Stimulated activated CD4-positive, alpha-beta T cell treated with anti-CD3 and anti-CD28 coated beads, TNF-alpha, amount 100 ng/mL, for 48 hours (primary cell): ENCODE measurements at regions not wholly inside any gene's neighbourhood (a gene's known extent, or its start where the extent isn't known, plus 50 kb on each side); places are given as distances from the start of the nearest gene placed in this dataset.
A peak's percentile ranks its signal among the peaks of the same experiment; 100 is the strongest.

Experiments used
- DNase-seq, 3 donors: peaks; one replicate each; pipeline ENCODE4 v3.0.0-alpha.2; 2020; ENCODE audit warnings: low read depth in 3 of 3

DNA sequence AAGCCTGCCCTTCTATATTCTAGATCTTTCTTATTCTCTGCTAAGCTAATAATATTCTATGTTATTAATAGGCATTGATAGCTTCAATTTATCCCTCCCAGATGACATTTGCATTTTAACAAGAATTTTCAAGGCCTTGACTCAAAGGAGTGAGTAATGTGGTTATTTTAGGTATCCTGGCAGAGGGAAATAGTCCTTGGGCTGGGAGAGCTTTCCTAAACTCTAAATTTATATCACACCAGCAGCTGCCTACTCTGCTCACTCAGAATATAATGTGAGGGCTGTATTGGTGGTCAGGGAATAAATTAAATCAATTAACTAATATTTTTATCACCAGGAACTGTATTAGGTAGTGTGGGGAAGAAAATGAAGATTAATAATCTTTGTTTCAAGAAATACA is 74.8 kb upstream of the ADAM23 start:
- DNase-seq: no peak

DNA sequence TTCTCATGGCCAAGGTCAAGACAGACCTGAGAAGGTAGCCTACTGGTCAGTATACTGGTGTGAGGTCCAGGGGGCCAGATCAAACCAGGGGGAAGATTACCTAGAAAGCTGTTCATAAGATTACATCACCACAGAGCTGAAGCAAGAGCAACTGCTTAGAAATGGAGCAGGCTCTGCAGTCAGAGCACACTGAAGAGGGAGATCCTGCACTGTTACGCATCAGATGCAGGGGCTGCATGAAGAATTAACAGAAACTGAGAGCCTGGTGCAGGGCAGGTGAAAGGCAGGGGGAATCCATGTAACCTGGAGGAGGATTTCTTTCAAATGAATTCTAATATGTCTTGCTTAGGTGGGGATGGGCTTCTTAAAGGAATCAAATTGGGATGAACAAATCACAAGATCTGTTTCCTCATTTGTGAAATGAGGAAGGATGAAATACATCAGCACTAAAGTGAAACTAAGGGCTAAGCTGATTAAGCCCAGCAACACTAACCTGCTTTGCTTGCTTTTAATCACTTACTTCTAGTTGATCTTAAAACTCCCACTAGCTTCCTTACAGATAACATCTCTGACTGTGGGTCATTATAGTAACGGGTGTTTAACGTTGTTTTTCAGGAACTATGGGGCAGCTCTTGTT is 74.3 kb upstream of the ADAM23 start:
- no peak for DNase-seq

DNA sequence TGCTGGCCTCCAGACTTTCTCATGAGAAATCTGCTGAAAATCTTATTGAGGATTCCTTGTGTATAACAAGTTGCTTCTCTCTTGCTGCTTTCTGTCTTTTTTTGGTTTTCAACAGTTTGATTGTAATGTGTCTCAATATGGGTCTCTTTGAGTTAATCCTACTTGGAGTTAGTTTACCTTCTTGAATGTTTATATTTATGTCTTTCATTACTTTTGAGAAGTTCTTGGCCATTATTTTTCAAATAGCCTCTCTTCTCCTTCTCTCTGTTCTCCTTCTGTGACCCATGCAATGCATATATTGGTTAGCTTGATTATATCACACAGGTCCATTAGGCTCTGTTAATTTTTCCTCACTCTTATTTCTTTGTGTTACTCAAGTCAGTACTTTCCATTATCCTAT is 67.4 kb upstream of the ADAM23 start:
- DNase-seq: no peak

DNA sequence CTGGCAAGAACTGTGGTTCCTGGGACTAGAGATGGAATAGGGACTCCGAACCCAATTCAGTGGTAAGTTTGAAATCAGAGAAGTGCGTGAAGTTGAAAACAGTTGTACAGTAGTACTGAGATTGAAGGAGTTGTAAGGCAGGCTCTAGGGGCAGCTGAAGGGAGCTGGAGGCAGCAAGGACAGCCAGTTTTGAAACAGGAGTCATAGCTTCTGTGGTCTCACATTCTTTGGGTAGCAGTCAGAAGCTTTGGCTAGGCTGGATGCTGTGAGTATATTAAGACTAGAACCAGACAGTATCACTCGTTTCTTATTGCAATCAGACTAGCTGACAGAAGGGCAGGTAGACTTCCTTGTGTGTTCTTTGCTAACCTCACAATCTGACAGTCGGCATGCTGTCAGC is 64.5 kb upstream of the ADAM23 start:
- no peak for DNase-seq

DNA sequence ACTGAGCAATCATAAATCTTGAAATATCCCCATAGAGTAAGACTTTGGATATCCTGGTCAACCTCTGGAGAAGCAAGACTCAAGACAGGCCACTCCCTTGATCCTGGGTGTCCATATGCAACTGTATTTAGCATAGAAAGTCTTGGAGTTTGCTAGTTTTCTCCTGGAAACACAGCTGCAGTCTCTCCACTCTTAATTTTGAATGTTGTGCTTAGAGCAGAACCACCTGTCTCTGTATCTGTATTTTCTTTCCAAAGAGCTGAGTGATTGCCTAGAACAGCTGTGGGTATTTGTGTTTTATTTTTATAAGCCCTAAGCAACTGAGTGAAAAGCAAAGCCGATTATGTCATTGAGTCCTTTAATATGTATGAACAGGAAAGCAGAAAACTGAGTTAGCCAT is 64.1 kb upstream of the ADAM23 start:
- DNase-seq: no peak

DNA sequence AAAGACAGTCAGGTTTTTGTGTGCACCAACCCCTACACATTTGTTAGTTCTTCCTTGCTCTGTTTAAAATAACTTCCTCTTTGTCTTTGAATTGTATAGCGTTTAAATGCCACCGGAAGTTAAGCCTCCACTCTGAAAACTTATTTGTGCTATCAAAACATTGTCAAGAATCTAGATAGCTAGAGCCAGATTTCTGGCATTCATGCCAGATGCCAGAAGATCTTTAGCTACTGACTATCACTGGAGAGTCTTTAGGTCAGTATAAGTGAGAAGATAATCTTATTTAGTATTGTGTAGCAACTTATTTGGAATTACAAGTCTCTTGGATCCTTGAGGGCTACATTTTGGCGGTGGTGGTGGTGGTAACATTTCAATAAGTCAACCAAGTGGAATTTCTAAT is 63.4 kb upstream of the ADAM23 start:
- no peak for DNase-seq

DNA sequence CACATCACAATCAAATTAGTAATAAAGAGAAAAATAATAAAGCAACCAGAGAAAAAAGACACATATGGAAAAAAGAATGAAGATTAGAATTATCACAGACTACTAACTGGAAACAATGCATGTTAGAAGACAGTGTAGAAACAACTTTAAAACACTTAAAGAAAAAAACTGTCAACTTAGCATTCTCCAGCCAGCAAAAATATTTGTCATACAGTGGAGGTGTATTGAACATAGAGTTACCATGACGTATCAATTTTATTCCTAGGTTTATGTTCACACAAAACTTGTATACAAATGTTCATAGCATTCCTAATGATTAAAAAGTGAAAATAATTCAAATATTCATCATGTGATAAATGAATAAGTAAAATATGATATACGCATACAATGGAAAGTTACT is 61.5 kb upstream of the ADAM23 start:
- no peak for DNase-seq

DNA sequence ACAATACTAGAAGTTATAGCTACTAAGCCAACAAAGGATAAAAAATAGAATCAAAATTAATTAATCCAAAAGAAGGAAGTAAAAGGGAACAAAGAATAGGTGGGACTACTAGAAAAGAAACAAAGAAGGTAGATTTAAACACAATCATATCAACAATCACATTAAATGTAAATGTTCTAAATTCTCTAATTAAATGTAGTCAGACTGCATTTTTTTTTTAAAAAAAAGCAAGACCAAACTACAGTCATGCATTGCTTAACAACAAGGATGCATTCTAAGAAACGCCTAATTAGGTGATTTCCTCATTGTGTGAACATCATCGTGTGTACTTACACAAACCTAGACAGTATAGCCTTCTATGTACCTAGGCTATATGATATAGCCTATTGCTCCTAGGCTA is 59.7 kb upstream of the ADAM23 start:
- DNase-seq: no peak

DNA sequence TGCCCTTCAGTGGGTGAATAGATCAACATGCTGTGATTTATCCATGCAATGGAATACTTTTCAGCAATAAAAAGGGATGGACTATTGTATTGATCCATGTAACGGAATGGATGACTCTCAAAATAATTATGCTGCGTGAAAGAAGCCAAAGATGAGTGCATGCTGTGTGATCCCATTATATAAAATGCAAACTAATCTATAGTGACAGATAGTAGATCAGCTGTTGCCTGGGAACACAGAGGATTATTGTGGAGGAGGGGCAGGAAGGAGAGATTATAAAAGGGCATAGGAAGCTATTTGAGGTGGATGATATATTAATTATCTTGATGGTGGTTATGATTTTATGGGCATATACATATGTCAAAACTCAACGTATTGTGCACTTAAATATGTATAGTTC is 55.5 kb upstream of the ADAM23 start:
- DNase-seq: no peak

DNA sequence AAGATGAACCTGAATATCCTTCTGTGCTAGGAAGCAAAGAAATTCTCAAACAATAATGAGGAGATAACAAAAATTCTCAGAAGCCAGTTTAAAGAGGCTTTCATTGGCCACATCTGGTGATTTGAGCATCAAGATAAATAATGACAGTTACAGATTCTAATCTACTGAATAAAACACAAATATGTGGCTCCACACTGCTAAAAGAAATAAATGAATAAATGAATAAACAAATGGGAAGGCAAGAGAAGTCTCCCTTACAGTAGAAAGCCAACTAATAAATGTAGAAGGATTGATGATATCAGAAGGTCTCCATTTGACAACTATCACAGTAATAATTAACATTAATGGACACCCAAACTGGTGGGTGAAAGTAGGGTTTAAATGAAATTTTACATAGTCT is 54.6 kb upstream of the ADAM23 start:
- DNase-seq: no peak

DNA sequence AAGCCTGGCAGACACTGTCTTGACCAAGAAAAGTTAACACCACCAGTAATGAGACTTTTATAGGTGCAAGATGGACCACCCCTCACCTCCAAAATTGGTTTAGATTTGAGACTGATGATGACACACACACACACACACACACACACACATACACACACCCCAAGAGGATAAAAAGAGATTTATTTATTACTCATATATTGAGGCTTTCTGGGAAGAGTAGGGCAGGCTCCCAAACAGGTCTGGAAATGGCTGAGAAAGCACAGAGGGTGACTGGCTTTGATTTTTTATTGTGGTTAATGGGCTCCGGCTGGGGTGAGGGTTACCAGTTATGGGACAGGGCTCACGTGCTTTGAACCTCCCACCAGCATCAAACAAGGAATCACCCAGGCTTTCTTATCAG is 54.2 kb upstream of the ADAM23 start:
- DNase-seq: no peak

DNA sequence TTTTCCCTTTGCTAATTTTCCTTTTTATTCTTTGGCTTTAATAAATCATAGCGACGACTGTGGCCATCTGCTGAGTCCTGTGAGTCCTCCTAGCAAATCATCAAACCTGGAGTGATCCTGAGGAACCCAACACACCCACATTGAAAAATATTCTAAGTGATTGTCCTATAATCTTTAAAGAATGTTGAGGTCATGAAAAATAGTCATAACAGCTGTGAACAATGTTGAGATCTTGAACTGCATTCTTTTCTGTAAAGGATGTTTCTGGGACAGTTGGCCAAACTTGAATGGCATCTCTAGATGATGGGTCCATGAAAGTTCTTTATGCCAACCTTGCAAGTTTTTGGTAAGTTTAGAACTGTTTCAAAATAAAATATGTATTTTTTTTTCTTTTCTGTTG is 53.2 kb upstream of the ADAM23 start:
- DNase-seq: no peak

DNA sequence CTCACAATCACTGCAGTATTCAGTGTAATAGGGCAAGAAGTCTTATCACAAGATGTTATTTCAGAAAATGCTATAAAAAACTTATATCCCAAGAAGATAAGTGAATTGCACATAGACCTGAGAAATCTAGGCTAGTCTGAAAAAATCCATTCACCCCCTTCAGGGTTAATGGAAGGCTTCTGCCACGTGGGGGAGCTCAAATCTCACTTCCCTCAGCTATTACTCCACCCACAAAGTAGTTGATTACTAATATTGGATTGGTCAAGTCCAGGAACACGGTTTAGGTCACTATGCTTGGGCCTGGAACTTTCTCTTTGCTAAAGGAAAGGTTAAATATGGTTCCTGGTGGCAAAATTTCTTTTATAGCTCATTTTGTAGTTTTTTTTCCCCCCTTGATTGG is 51.2 kb upstream of the ADAM23 start:
- DNase-seq: peak in 1 of 3 donors; percentile 8
